WTC11 (cell line): ENCODE measurements at regions not wholly inside any gene's neighbourhood (a gene's known extent, or its start where the extent isn't known, plus 50 kb on each side); places are given as distances from the start of the nearest gene placed in this dataset.
"Not testable (repeated sequence)": the region's sequence is repeated elsewhere in the genome, so short reads cannot be mapped to it uniquely, and the experiment has no call there.

Source experiments
- ATAC-seq: fragments of 200-7000 bp; cut with Tn5 transposase; 2 replicates; pipeline ENCODE4 v1.10.0; 2021; ENCODE audit warnings: mild to moderate bottlenecking, moderate library complexity
- CTCF ChIA-PET: fragments of 300-600 bp; sonication (Branson Sonifier 250); formaldehyde crosslinking; loops from one replicate; lab custom pipeline; 2021; ENCODE audit warnings: antibody characterized with exemption; lab: Charles Lee
- POLR2A ChIA-PET: fragments of 350-600 bp; sonication (Branson Sonifier 250); formaldehyde crosslinking; loops from one replicate; lab custom pipeline; 2021; ENCODE audit warnings: antibody characterized with exemption; lab: Charles Lee
- DNase-seq: peaks from one replicate; pipeline ENCODE4 v3.0.0; 2021; ENCODE audit warnings: low spot score
- H3K27ac Mint-ChIP-seq: 2 replicates; pipeline ENCODE4 v1.8.0; 2021; ENCODE audit warnings: mixed read lengths
- H3K27me3 Mint-ChIP-seq: 2 replicates; pipeline ENCODE4 v1.8.0; 2021; ENCODE audit warnings: low read depth, mild to moderate bottlenecking, moderate library complexity, mixed read lengths
- H3K36me3 Mint-ChIP-seq: 2 replicates; pipeline ENCODE4 v1.8.0; 2021; ENCODE audit warnings: mixed read lengths
- H3K4me1 Mint-ChIP-seq: 2 replicates; pipeline ENCODE4 v1.8.0; 2022; ENCODE audit warnings: mixed read lengths
- H3K4me3 Mint-ChIP-seq: 2 replicates; pipeline ENCODE4 v1.8.0; 2021; ENCODE audit warnings: mild to moderate bottlenecking, moderate library complexity, mixed read lengths
- H3K9me3 Mint-ChIP-seq: 2 replicates; pipeline ENCODE4 v1.8.0; 2021; ENCODE audit warnings: mixed read lengths
- ELF4 ChIP-seq: sonication (generic); formaldehyde crosslinking; IDR thresholded peaks from 2 replicates; pipeline ENCODE4 v1.8.1; 2022; ENCODE audit warnings: low read depth, mild to moderate bottlenecking, moderate library complexity, missing genetic modification reagents
- JAZF1 ChIP-seq: fragments of 250-450 bp; sonication (Bioruptor Pico); IDR thresholded peaks from 2 replicates; pipeline ENCODE4 v1.9.0; 2021; ENCODE audit warnings: moderate library complexity, mild to moderate bottlenecking, inconsistent platforms
- ZNF138 ChIP-seq: sonication (generic); formaldehyde crosslinking; conservative IDR thresholded peaks from 2 replicates; pipeline ENCODE4 v1.8.1; 2022; ENCODE audit warnings: mild to moderate bottlenecking, moderate library complexity, missing genetic modification reagents
- ZNF232 ChIP-seq: sonication (generic); formaldehyde crosslinking; IDR thresholded peaks from 2 replicates; pipeline ENCODE4 v1.8.0; 2022; ENCODE audit warnings: mild to moderate bottlenecking, missing genetic modification reagents
- TF ChIP-seq, protein P1 (sequence below): sonication (generic); formaldehyde crosslinking; IDR thresholded peaks from 2 replicates; pipeline ENCODE4 v1.8.0; 2022; ENCODE audit warnings: mild to moderate bottlenecking, missing genetic modification reagents
- TF ChIP-seq, protein P2 (sequence below): sonication (generic); formaldehyde crosslinking; conservative IDR thresholded peaks from 2 replicates; pipeline ENCODE4 v1.8.1; 2022; ENCODE audit warnings: mild to moderate bottlenecking, missing genetic modification reagents
- TF ChIP-seq, protein P3 (sequence below): fragments of 200-600 bp; IDR thresholded peaks from 2 replicates; pipeline ENCODE4 v1.8.0; 2022; ENCODE audit warnings: antibody characterized with exemption

DNA sequence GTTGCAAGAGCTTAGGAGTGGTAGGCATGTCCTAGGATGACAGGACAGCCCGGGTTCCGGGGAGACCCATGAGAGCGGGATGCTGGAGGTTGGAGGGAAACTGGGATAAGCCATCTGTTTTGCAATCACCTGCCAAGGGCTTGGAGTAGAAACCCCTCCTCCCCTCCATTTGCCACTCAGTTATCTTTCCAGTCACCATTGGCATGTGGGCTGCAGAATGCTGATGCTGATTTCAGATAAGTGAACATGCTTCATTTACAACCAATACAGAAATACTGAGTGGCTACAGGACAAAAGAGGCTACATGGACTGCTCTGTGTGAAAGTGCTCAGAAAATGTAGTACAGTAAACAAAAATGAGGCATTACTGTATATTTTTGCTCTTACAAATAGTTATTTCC is 93.4 kb upstream of the KIF2A start:
- peaks cover 11% of the 10 kb centered on the region for H3K4me1 Mint-ChIP-seq
- no peak for ATAC-seq
- H3K27me3 Mint-ChIP-seq, result no peaks in the 10 kb centered on the region; the same call in 1 of the 2 replicates
- H3K27ac Mint-ChIP-seq, result no peak overlapping the region
- no peak for TF ChIP-seq JAZF1 (CRISPR knock-in tag)
- no peak overlapping the region for H3K4me3 Mint-ChIP-seq
- DNase-seq, result no peak
- H3K9me3 Mint-ChIP-seq, result peaks cover 4% of the 10 kb centered on the region; the same call in 1 of the 2 replicates
- CTCF ChIA-PET, result no interaction called here
- POLR2A ChIA-PET, result no interaction called here
- no peaks in the 10 kb centered on the region for H3K36me3 Mint-ChIP-seq

DNA sequence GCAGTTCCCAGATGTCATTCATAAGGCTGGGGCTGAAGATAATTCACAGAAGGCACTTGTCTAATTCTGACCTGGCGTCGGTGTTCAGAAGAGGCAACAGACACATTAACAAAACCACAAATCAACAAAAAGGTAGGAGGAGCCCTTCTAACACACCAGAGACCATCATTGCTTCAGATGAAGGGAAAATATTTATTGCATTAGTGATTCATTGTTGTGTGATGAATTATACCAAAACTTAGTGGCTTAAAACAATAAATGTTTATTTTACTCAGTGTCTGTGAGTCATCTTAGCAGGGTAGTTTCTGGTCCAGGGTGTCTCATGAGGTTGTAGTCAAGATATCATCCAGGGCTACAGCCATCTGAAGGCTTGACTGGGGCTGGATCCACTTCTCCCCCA is 91.3 kb upstream of the KIF2A start:
- Mint-ChIP-seq H3K36me3 (no peaks in the 10 kb centered on the region), H3K9me3 (peaks cover 4% of the 10 kb centered on the region; the same call in 1 of the 2 replicates), H3K4me1 (peaks cover 8% of the 10 kb centered on the region), H3K27ac (no peak overlapping the region), H3K27me3 (no peaks in the 10 kb centered on the region; the same call in 1 of the 2 replicates), H3K4me3 (no peak overlapping the region)
- DNase-seq, result no peak
- no peak for ATAC-seq
- TF ChIP-seq ZNF138 (CRISPR knock-in tag), result no peak
- TF ChIP-seq ELF4 (CRISPR knock-in tag), result no peak
- TF ChIP-seq, protein P1, sequence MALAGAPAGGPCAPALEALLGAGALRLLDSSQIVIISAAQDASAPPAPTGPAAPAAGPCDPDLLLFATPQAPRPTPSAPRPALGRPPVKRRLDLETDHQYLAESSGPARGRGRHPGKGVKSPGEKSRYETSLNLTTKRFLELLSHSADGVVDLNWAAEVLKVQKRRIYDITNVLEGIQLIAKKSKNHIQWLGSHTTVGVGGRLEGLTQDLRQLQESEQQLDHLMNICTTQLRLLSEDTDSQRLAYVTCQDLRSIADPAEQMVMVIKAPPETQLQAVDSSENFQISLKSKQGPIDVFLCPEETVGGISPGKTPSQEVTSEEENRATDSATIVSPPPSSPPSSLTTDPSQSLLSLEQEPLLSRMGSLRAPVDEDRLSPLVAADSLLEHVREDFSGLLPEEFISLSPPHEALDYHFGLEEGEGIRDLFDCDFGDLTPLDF, result no peak
- TF ChIP-seq ZNF232 (CRISPR knock-in tag), result no peak
- TF ChIP-seq JAZF1 (CRISPR knock-in tag), result no peak
- TF ChIP-seq, protein P2, sequence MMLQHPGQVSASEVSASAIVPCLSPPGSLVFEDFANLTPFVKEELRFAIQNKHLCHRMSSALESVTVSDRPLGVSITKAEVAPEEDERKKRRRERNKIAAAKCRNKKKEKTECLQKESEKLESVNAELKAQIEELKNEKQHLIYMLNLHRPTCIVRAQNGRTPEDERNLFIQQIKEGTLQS, result no peak
- CTCF ChIA-PET, result no interaction called here
- POLR2A ChIA-PET, result no interaction called here

DNA sequence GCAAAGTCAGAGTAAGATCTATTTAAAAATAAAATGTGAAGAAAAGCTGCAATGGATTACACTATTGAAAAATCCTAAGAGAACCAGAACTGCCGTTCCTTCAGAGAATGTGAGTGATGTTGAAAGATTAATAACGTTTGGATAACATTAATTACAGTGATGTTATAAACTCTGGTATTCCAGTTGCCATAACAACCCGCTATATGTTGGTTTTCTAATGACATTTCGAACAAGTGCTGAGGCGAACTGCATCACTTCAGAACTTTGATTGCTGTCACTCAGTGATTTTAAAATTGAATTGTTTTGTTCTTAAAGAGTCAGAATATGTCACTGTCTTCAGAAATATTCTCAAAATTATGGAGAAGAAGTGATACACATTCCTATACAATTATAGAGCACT is 89.4 kb upstream of the KIF2A start:
- H3K4me3 Mint-ChIP-seq, DNase-seq, H3K4me1 Mint-ChIP-seq, H3K9me3 Mint-ChIP-seq, POLR2A ChIA-PET, H3K36me3 Mint-ChIP-seq, CTCF ChIA-PET, H3K27ac Mint-ChIP-seq, H3K27me3 Mint-ChIP-seq, ATAC-seq: not testable (repeated sequence)

DNA sequence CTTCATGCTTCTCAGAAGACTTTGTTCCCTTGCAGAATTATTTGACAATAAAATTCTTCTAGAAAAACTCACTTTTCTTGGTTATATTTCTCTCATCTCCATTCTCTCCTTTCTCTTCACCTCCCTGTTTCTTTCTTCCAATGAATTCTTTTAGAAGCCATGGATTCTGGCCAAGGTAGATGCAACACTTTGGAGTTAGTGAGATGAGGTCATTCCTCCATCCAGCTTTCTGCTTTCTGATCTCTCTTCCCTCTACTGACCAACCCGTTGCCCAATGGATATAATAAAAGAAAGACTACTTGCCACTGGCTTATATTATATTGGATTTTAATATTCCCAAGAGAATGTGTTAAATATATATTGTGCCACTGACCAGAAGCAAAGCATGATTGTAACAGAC is 88.9 kb upstream of the KIF2A start:
- H3K27ac Mint-ChIP-seq, DNase-seq, H3K9me3 Mint-ChIP-seq, H3K36me3 Mint-ChIP-seq, CTCF ChIA-PET, ATAC-seq, H3K4me1 Mint-ChIP-seq, H3K27me3 Mint-ChIP-seq, H3K4me3 Mint-ChIP-seq, POLR2A ChIA-PET: not testable (repeated sequence)

DNA sequence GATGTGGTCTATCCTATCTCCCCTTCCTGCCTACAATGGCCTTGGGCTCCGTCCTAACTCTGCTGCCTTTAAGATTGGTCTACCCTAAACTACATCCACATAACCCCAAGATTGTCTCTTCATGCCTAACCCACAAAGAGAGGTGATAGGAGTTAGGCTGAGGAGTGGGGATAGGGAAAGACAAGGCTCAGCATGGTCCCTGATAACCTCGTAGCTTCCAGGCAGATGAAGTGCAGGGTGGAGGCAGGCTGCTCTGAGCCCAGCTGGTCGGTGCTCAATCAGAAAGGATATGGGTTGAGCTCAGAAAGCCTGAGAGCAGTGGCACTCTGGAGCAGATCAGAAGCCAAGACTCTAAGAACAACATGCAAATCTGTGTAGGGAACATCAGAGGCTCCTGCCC is 87.1 kb upstream of the KIF2A start:
- POLR2A ChIA-PET, H3K9me3 Mint-ChIP-seq, H3K4me3 Mint-ChIP-seq, H3K27me3 Mint-ChIP-seq, H3K27ac Mint-ChIP-seq, H3K4me1 Mint-ChIP-seq, H3K36me3 Mint-ChIP-seq, DNase-seq: not testable (repeated sequence)
- CTCF ChIA-PET, result interaction anchor here (1.6 kb wide), 1 partner anchor 87 kb away, joined by 3 read pairs; the partner anchor contains the start of gene KIF2A
- peak; percentile 58 for ATAC-seq

DNA sequence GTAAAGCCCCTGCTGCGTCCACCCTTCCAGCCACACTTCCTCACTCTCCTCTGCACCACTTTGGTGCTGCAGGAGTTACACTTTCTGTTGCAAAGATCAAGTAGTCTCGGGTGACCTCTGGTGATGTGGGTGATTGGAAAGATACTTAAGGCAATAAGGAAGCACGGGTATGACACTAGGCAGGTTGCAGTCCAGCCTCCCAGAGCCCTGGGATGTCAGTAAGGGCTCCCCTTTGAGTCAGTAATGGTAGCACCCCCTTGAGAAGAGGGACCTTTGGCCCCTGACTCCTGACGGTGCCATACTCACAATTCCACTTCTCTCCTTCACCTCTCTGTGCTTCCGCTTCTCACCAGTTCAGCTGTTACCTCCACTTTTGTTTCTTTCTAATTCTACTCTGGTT is 84.1 kb upstream of the KIF2A start:
- peaks cover 12% of the 10 kb centered on the region for H3K4me1 Mint-ChIP-seq
- H3K27ac Mint-ChIP-seq, H3K4me3 Mint-ChIP-seq, H3K36me3 Mint-ChIP-seq, DNase-seq, POLR2A ChIA-PET, H3K9me3 Mint-ChIP-seq, CTCF ChIA-PET, ATAC-seq, H3K27me3 Mint-ChIP-seq: not testable (repeated sequence)

DNA sequence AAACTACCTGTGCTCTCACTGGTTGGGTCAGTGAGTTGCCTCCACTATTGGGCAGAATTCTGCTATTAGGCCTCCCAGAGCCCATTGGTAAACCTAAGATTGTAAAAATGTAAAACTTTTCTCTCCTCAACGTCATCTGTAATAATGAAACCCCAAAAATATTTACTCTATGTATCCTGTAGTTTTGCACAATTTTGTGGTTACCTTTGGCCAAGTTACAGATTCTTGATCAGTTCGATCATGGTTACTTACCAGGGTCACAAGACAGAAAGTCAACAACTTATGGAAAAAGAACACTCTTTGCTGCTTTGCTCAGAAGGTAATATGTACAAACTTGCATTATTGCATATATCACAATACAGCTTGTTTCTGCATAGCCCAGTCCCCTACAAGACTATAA is 83.7 kb upstream of the KIF2A start:
- H3K9me3 Mint-ChIP-seq, H3K27ac Mint-ChIP-seq, DNase-seq, H3K27me3 Mint-ChIP-seq, ATAC-seq, H3K36me3 Mint-ChIP-seq, H3K4me3 Mint-ChIP-seq, POLR2A ChIA-PET, CTCF ChIA-PET: not testable (repeated sequence)
- peaks cover 12% of the 10 kb centered on the region for H3K4me1 Mint-ChIP-seq

DNA sequence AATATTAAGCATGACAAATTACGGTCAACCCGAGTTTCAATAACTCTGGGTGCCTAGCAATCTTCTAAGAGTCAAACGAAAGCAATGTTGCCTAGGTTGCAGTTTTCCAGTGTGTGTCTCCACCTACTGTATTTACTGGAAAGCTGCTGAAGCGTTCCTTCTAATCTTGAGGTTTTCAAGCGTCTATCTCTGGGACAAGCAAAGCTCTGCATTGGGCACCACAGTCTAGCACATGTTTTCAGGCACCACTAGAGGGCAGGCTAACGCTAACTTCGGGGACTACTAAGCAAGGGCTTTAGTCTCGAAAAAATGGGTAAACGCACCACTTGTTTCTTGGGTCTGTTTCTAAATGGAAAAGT is 82.7 kb upstream of the KIF2A start:
- H3K4me3 Mint-ChIP-seq, POLR2A ChIA-PET, H3K27ac Mint-ChIP-seq, H3K27me3 Mint-ChIP-seq, H3K36me3 Mint-ChIP-seq, H3K9me3 Mint-ChIP-seq: not testable (repeated sequence)
- CTCF ChIA-PET, result interaction anchor here (0.7 to 0.9 kb wide), 2 partner anchors 348 to 636 kb away, joined by 3 to 4 read pairs; no protein-coding TSS in a partner anchor
- peak; percentile 74 for DNase-seq
- TF ChIP-seq, protein P3, sequence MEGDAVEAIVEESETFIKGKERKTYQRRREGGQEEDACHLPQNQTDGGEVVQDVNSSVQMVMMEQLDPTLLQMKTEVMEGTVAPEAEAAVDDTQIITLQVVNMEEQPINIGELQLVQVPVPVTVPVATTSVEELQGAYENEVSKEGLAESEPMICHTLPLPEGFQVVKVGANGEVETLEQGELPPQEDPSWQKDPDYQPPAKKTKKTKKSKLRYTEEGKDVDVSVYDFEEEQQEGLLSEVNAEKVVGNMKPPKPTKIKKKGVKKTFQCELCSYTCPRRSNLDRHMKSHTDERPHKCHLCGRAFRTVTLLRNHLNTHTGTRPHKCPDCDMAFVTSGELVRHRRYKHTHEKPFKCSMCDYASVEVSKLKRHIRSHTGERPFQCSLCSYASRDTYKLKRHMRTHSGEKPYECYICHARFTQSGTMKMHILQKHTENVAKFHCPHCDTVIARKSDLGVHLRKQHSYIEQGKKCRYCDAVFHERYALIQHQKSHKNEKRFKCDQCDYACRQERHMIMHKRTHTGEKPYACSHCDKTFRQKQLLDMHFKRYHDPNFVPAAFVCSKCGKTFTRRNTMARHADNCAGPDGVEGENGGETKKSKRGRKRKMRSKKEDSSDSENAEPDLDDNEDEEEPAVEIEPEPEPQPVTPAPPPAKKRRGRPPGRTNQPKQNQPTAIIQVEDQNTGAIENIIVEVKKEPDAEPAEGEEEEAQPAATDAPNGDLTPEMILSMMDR, result peak; percentile 59
- peak; percentile 97 for ATAC-seq
- peaks cover 12% of the 10 kb centered on the region for H3K4me1 Mint-ChIP-seq
